ENCODE measurements at regions not wholly inside any gene's neighbourhood (a gene's known extent, or its start where the extent isn't known, plus 50 kb on each side); places are given as distances from the start of the nearest gene placed in this dataset.

GRCh38 chr12:98370976-98371375, 144.4 kb upstream of the TMPO start:
- TF ChIP-seq FOXP2 (optimal IDR thresholded peaks at IDR 0.05; ENCODE audit: control extremely low read depth, extremely low read length, insufficient read depth) (no peak), EZH2 (IDR thresholded peaks at IDR 0.05) (no peak)

Data from SK-N-MC (cell line).